ENCODE measurements at regions not wholly inside any gene's neighbourhood (a gene's known extent, or its start where the extent isn't known, plus 50 kb on each side); places are given as distances from the start of the nearest gene placed in this dataset.

DNA sequence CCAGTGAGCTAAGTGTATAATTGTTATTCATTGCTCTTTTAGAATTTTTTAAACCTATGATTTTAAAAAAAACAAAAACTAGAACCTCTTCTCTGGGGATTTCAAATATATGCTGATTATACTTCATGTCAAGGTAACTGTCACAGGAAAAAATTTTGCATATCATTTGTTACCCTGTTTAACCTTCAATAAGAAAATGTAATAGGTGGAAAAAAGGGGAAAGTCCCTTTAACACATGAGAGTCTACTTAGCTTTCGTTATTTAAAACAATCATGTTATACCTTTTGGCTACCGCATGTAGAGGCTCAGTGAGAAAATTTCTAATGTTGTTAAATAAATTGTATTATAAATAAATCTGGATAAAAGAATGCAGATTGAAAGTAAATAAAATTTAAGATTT is 190.1 kb upstream of the AKR1E2 start:
- Histone ChIP-seq H3K27ac (no peak overlapping the region), H3K4me3 (no peak overlapping the region), H3K79me2 (ENCODE audit: low read depth) (no peaks in the 10 kb centered on the region), H3K9me3 (ENCODE audit: insufficient read depth, low read depth) (no peaks in the 10 kb centered on the region), H4K20me1 (ENCODE audit: insufficient read depth) (no peaks in the 10 kb centered on the region), H2AFZ (no peak overlapping the region), H3K36me3 (ENCODE audit: low read depth) (no peaks in the 10 kb centered on the region), H3F3A (ENCODE audit: insufficient read depth, low read depth) (no peaks in the 10 kb centered on the region), H3K4me1 (replicated peaks; ENCODE audit: insufficient read depth) (peaks cover 7% of the 10 kb centered on the region; the same call in 1 of the 2 replicates), H3K9me2 (ENCODE audit: insufficient read depth) (no peaks in the 10 kb centered on the region), H3K27me3 (ENCODE audit: insufficient read depth, low read depth) (no peaks in the 10 kb centered on the region), H3K4me2 (no peak overlapping the region)
- BruUV-seq (replicated peaks) = no TSS peak
- intact Hi-C loops (cut with micrococcal nuclease; ENCODE audit: unreplicated experiment) = no loop called here
- no peak for DNase-seq
- ChIA-PET CTCF (no interaction called here), POLR2A (ENCODE audit: unreplicated experiment) (no interaction called here)
- TF ChIP-seq, protein P1, sequence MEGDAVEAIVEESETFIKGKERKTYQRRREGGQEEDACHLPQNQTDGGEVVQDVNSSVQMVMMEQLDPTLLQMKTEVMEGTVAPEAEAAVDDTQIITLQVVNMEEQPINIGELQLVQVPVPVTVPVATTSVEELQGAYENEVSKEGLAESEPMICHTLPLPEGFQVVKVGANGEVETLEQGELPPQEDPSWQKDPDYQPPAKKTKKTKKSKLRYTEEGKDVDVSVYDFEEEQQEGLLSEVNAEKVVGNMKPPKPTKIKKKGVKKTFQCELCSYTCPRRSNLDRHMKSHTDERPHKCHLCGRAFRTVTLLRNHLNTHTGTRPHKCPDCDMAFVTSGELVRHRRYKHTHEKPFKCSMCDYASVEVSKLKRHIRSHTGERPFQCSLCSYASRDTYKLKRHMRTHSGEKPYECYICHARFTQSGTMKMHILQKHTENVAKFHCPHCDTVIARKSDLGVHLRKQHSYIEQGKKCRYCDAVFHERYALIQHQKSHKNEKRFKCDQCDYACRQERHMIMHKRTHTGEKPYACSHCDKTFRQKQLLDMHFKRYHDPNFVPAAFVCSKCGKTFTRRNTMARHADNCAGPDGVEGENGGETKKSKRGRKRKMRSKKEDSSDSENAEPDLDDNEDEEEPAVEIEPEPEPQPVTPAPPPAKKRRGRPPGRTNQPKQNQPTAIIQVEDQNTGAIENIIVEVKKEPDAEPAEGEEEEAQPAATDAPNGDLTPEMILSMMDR (conservative IDR thresholded peaks at IDR 0.05) = no peak
- no peak for TF ChIP-seq EZH2 (IDR thresholded peaks at IDR 0.05; ENCODE audit: low read depth)

DNA sequence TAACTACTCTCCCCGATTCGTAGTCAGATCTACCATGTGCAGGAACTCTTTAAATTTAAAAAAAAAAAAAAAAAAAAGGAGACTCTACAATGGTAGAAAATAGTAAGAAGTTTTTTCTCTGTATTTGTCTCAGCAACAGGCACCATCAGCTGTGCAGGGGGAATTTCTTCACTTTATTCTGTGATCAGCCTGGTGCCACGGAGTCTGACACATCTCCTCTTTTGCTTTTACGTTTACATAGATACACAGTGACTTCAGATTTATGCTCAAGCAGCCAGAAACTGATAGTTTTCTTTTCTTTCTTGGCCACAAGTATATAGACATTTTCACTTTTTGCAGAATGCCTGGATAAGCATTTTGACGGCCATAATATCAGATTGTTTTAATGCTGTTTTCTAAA is 190.6 kb upstream of the AKR1E2 start:
- H3K79me2 ChIP-seq (ENCODE audit: low read depth) = no peaks in the 10 kb centered on the region
- no peak overlapping the region for H3K27ac ChIP-seq
- no peak overlapping the region for H3K4me3 ChIP-seq
- no peaks in the 10 kb centered on the region for H3K9me3 ChIP-seq (ENCODE audit: insufficient read depth, low read depth)
- no peak overlapping the region for H2AFZ ChIP-seq
- no TSS peak for BruUV-seq (replicated peaks)
- intact Hi-C loops (cut with micrococcal nuclease; ENCODE audit: unreplicated experiment) = no loop called here
- no peaks in the 10 kb centered on the region for H3K27me3 ChIP-seq (ENCODE audit: insufficient read depth, low read depth)
- no peaks in the 10 kb centered on the region for H3F3A ChIP-seq (ENCODE audit: insufficient read depth, low read depth)
- H3K4me2 ChIP-seq = no peak overlapping the region
- ChIA-PET CTCF (no interaction called here), POLR2A (ENCODE audit: unreplicated experiment) (no interaction called here)
- no peaks in the 10 kb centered on the region for H3K36me3 ChIP-seq (ENCODE audit: low read depth)
- H4K20me1 ChIP-seq (ENCODE audit: insufficient read depth) = no peaks in the 10 kb centered on the region
- peaks cover 7% of the 10 kb centered on the region; the same call in 1 of the 2 replicates for H3K4me1 ChIP-seq (replicated peaks; ENCODE audit: insufficient read depth)
- TF ChIP-seq, protein P1 (conservative IDR thresholded peaks at IDR 0.05) = no peak
- no peak for TF ChIP-seq EZH2 (IDR thresholded peaks at IDR 0.05; ENCODE audit: low read depth)
- no peaks in the 10 kb centered on the region for H3K9me2 ChIP-seq (ENCODE audit: insufficient read depth)
- DNase-seq = no peak

DNA sequence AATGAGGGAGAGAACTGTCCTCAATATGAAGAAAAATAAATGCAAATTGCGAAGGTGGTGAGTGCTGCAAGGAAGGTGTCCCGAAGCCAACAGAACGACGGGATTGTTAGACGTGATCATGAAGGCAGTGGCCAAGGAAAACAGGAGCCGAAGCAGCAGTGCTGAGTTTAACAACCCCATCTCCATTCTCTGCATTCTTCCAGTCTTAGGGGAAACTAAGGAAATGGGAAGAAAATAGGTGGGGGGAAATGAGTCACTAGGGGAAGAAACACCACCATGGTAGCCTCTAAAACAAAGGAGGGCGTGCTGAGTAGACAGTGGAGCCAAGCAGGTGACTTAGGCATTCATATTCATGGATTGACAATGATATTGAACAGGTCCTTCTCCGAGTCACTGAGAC is 192.2 kb upstream of the AKR1E2 start:
- Histone ChIP-seq H3K79me2 (ENCODE audit: low read depth) (no peaks in the 10 kb centered on the region), H2AFZ (no peak overlapping the region), H3F3A (ENCODE audit: insufficient read depth, low read depth) (no peaks in the 10 kb centered on the region), H3K27me3 (ENCODE audit: insufficient read depth, low read depth) (no peaks in the 10 kb centered on the region), H3K4me3 (no peak overlapping the region), H3K9me3 (ENCODE audit: insufficient read depth, low read depth) (no peaks in the 10 kb centered on the region), H3K27ac (no peak overlapping the region), H3K4me2 (no peak overlapping the region), H3K9me2 (ENCODE audit: insufficient read depth) (no peaks in the 10 kb centered on the region), H3K36me3 (ENCODE audit: low read depth) (no peaks in the 10 kb centered on the region), H3K4me1 (replicated peaks; ENCODE audit: insufficient read depth) (peaks cover 7% of the 10 kb centered on the region; the same call in 1 of the 2 replicates), H4K20me1 (ENCODE audit: insufficient read depth) (no peaks in the 10 kb centered on the region)
- BruUV-seq (replicated peaks) = no TSS peak
- CTCF ChIA-PET = interaction anchor here (0.6 kb wide), 1 partner anchor 30 kb away, joined by 3 read pairs; no protein-coding TSS in a partner anchor
- no peak for DNase-seq
- intact Hi-C loops (cut with micrococcal nuclease; ENCODE audit: unreplicated experiment) = loop anchor here (1.0 kb wide), 1 partner anchor 289 kb away; no protein-coding TSS in a partner anchor
- POLR2A ChIA-PET (ENCODE audit: unreplicated experiment) = interaction anchor here (0.6 kb wide), 1 partner anchor 113 kb away, joined by 8 read pairs; no protein-coding TSS in a partner anchor
- TF ChIP-seq, protein P1 (conservative IDR thresholded peaks at IDR 0.05) = no peak
- TF ChIP-seq EZH2 (IDR thresholded peaks at IDR 0.05; ENCODE audit: low read depth) = no peak
